Left lung (tissue), 4 donors: ENCODE measurements at regions not wholly inside any gene's neighbourhood (a gene's known extent, or its start where the extent isn't known, plus 50 kb on each side); places are given as distances from the start of the nearest gene placed in this dataset.

Experiments used
- ATAC-seq: fragments of 200-7000 bp; cut with Tn5 transposase; one replicate; pipeline ENCODE4 v1.9.1; 2020; ENCODE audit warnings: moderate library complexity
- DNase-seq, 4 donors: peaks; one replicate each; pipeline ENCODE4 v3.0.0-alpha.2; 2013 to 2020
- H3K27ac ChIP-seq, 2 donors: fragments of 200-600 bp; sonication (generic) in 1 of 2; one replicate each; pipeline versions ENCODE4 v1.5.0 to v1.8.0; 2020 to 2021
- H3K27me3 ChIP-seq, 2 donors: fragments of 200-600 bp; sonication (generic) in 1 of 2; one replicate each; pipeline versions ENCODE4 v1.5.0 to v1.8.0; 2020 to 2021
- H3K36me3 ChIP-seq, 2 donors: fragments of 200-600 bp; sonication (generic) in 1 of 2; one replicate each; pipeline versions ENCODE4 v1.5.0 to v1.8.0; 2020 to 2021
- H3K4me1 ChIP-seq, 2 donors: fragments of 200-600 bp; one replicate each; pipeline ENCODE4 v1.8.0; 2021
- H3K4me3 ChIP-seq, 2 donors: fragments of 200-600 bp; sonication (generic) in 1 of 2; one replicate each; pipeline versions ENCODE4 v1.5.0 to v1.8.0; 2020 to 2021; ENCODE audit warnings: mild to moderate bottlenecking in 1 of 2
- H3K9me3 ChIP-seq, 2 donors: fragments of 200-600 bp; sonication (generic) in 1 of 2; one replicate each; pipeline versions ENCODE4 v1.5.0 to v1.8.0; 2020 to 2021
- CTCF ChIP-seq, 2 donors: fragments of 200-600 bp; sonication (generic) in 1 of 2; IDR thresholded peaks; one replicate each; pipeline versions ENCODE4 v1.5.0 to v1.8.0; 2021; ENCODE audit warnings: antibody characterized with exemption in 2 of 2
- intact Hi-C, 2 donors: fragments of 100-400 bp; cut with DNase I; formaldehyde crosslinking; loops; one replicate each; pipeline versions ENCODE4 v1.11.2 to v1.14.2; 2022
- donor health status: DM: no; HTN: yes; CAD: no.
- donor health status: DM: no; HTN: no; CAD: no.

- H3K9me3 ChIP-seq = no peaks in the 10 kb centered on the region
- H3K36me3 ChIP-seq = no peaks in the 10 kb centered on the region
- intact Hi-C loops = no loop called here
- DNase-seq (no peak), ATAC-seq (no peak)
- no peak overlapping the region for H3K4me3 ChIP-seq
- no peak overlapping the region for H3K27ac ChIP-seq
- TF ChIP-seq CTCF (IDR thresholded peaks at IDR 0.05) = no peak
- no peaks in the 10 kb centered on the region for H3K4me1 ChIP-seq
- H3K27me3 ChIP-seq = no peaks in the 10 kb centered on the region
These were observed 75.7 kb upstream of the GADL1 start for GRCh38 chr3:30970183-30970582.

GRCh38 chr3:30972449-30972848 lies 78.0 kb upstream of the GADL1 start:
- H3K4me1 ChIP-seq = no peaks in the 10 kb centered on the region
- no peak overlapping the region for H3K27ac ChIP-seq
- DNase-seq (no peak), ATAC-seq (no peak)
- no peaks in the 10 kb centered on the region for H3K9me3 ChIP-seq
- H3K4me3 ChIP-seq = no peak overlapping the region
- no peaks in the 10 kb centered on the region for H3K27me3 ChIP-seq
- no peaks in the 10 kb centered on the region for H3K36me3 ChIP-seq
- no peak for TF ChIP-seq CTCF (IDR thresholded peaks at IDR 0.05)
- intact Hi-C loops = no loop called here

GRCh38 chr3:30974071-30974470 lies 79.6 kb upstream of the GADL1 start:
- no peaks in the 10 kb centered on the region for H3K4me1 ChIP-seq
- H3K27me3 ChIP-seq = no peaks in the 10 kb centered on the region
- no peak overlapping the region for H3K4me3 ChIP-seq
- ATAC-seq = no peak
- no peaks in the 10 kb centered on the region for H3K9me3 ChIP-seq
- DNase-seq = no peak
- H3K27ac ChIP-seq = no peak overlapping the region
- no peak for TF ChIP-seq CTCF (IDR thresholded peaks at IDR 0.05)
- intact Hi-C loops = no loop called here
- no peaks in the 10 kb centered on the region for H3K36me3 ChIP-seq

- no peak for TF ChIP-seq CTCF (IDR thresholded peaks at IDR 0.05)
- Histone ChIP-seq H3K4me3 (no peak overlapping the region), H3K36me3 (no peaks in the 10 kb centered on the region), H3K4me1 (no peaks in the 10 kb centered on the region), H3K27me3 (no peaks in the 10 kb centered on the region), H3K27ac (no peak overlapping the region), H3K9me3 (no peaks in the 10 kb centered on the region)
- DNase-seq = no peak
- intact Hi-C loops = no loop called here
- ATAC-seq = no peak
These were observed 83.1 kb upstream of the GADL1 start for GRCh38 chr3:30977592-30977991.

GRCh38 chr3:30980993-30981392 lies 86.5 kb upstream of the GADL1 start:
- intact Hi-C loops = no loop called here

More at GRCh38 chr3:30980993-30981392, 86.5 kb upstream of the GADL1 start:
- ATAC-seq (no peak), DNase-seq (no peak)
- Histone ChIP-seq H3K27ac (no peak overlapping the region), H3K4me1 (no peaks in the 10 kb centered on the region), H3K4me3 (no peak overlapping the region), H3K27me3 (no peaks in the 10 kb centered on the region), H3K36me3 (no peaks in the 10 kb centered on the region), H3K9me3 (no peaks in the 10 kb centered on the region)
- TF ChIP-seq CTCF (IDR thresholded peaks at IDR 0.05) = no peak
